ENCODE measurements at regions not wholly inside any gene's neighbourhood (a gene's known extent, or its start where the extent isn't known, plus 50 kb on each side); places are given as distances from the start of the nearest gene placed in this dataset.

DNA sequence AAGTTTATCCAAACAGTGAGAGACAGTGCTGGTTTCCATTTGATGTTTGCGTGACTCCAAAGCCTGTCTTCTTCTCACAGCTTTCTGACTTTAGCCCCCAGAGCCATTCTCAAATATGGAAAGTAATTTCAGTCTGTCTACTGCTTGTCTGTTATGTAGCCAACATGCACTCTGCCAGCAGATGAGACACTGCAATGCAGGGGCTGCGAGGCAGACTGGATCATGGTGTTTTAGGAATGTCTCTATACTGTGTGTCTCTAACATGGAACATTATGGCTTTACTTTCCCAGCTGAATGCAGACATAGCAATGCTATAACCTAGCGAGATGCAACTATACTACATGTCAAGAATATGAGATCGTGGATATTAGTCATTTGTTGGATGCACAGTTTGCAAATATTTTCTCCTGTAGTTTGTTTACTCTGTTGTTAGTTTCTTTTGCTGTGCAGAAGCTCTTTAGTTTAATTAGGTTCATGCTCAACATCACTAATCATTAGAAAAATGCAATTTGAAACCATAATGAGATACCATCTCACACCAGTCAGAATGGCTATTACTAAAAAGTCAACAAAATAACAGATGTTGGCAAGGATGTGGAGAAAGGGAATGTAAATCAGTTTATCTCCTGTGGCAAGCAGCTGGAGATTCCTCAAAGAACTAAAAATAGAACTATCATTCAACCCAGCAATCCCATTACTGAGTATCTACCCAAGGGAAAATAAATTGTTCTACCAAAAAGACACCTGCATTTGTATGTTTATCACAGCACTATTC, 235.8 kb upstream of the TMTC1 start:
- 60% methylated on average over 1 of the region's 4 CpGs; no CpG with 5 or more reads in 1 of the 2 experiments for WGBS, 2 experiments (ENCODE audit: extremely low coverage in 2 of 2, insufficient read length in 1 of 2)
- no peak overlapping the region for H2AK9ac ChIP-seq (replicated peaks; ENCODE audit: low read depth, low read length, poor library complexity)
- CTCF ChIA-PET: interaction anchor here (1.2 kb wide), 1 partner anchor 8 kb away, joined by 3 read pairs; no protein-coding TSS in a partner anchor
- H3K9me1 ChIP-seq (ENCODE audit: insufficient read depth, low read length): no peaks in the 10 kb centered on the region
- H2AK5ac ChIP-seq (ENCODE audit: low read depth, low read length): no peak overlapping the region
- H3K18ac ChIP-seq (ENCODE audit: low read depth, low read length): no peak overlapping the region
- no peak overlapping the region for H3K23ac ChIP-seq (ENCODE audit: low read depth, low read length)
- H3K4ac ChIP-seq (ENCODE audit: low read depth, low read length): no peak overlapping the region
- DNase-seq: peak; percentile 13
- H2AFZ ChIP-seq (replicated peaks; ENCODE audit: low read length, poor library complexity): no peak overlapping the region
- H2BK15ac ChIP-seq (ENCODE audit: low read depth, low read length): no peak overlapping the region
- dilution Hi-C loops (cut with HindIII; ENCODE audit: low sequenced_read_pairs, unreplicated experiment): no loop called here
- peaks cover 2% of the 10 kb centered on the region for H3K4me1 ChIP-seq (ENCODE audit: control insufficient read depth, insufficient read depth, low read length)
- H3K56ac ChIP-seq (ENCODE audit: extremely low read depth, insufficient read depth, low read length): no peak overlapping the region
- H4K20me1 ChIP-seq (ENCODE audit: insufficient read depth, low read length): no peaks in the 10 kb centered on the region
- in situ Hi-C loops (cut with MboI; ENCODE audit: low sequenced_read_pairs): no loop called here
- intact Hi-C loops (cut with micrococcal nuclease): loop anchor here (10.0 kb wide), 1 partner anchor 785 kb away; no protein-coding TSS in a partner anchor
- no peak overlapping the region for H4K91ac ChIP-seq (ENCODE audit: insufficient read depth, low read depth, low read length)
- H3K9ac ChIP-seq (ENCODE audit: low read depth, low read length): no peak overlapping the region
- no peaks in the 10 kb centered on the region for H3K79me1 ChIP-seq (ENCODE audit: low read depth in 1 of 2, low read length in 2 of 2)
- H2BK5ac ChIP-seq (ENCODE audit: low read depth, low read length, poor library complexity, severe bottlenecking): no peak overlapping the region
- H3K4me3 ChIP-seq (ENCODE audit: insufficient read depth, low read depth, low read length): no peak overlapping the region
- TF ChIP-seq CHD1 (IDR thresholded peaks at IDR 0.05; ENCODE audit: low read depth, low read length) (no peak), MAFK (IDR thresholded peaks at IDR 0.05; ENCODE audit: low read depth, low read length) (no peak), RAD21 (IDR thresholded peaks at IDR 0.05; ENCODE audit: low read length) (no peak), ELK1 (IDR thresholded peaks at IDR 0.05; ENCODE audit: borderline replicate concordance, low read depth, low read length) (no peak), SMC3 (IDR thresholded peaks at IDR 0.05; ENCODE audit: low read depth, low read length) (no peak), RCOR1 (IDR thresholded peaks at IDR 0.05; ENCODE audit: insufficient replicate concordance, low read length) (no peak), MAZ (IDR thresholded peaks at IDR 0.05; ENCODE audit: borderline replicate concordance, low read depth, low read length) (no peak), BHLHE40 (IDR thresholded peaks at IDR 0.05; ENCODE audit: low read depth, low read length) (no peak), NFE2L2 (IDR thresholded peaks at IDR 0.05; ENCODE audit: low read depth, low read length) (no peak), POLR2A (IDR thresholded peaks at IDR 0.05; ENCODE audit: low read depth, low read length) (no peak), CEBPB (IDR thresholded peaks at IDR 0.05; ENCODE audit: low read depth, low read length) (no peak), FOS (IDR thresholded peaks at IDR 0.05; ENCODE audit: low read depth, low read length) (no peak), CTCF (conservative IDR thresholded peaks at IDR 0.05; ENCODE audit: low read depth, low read length) (no peak)
- TF ChIP-seq, protein P1, sequence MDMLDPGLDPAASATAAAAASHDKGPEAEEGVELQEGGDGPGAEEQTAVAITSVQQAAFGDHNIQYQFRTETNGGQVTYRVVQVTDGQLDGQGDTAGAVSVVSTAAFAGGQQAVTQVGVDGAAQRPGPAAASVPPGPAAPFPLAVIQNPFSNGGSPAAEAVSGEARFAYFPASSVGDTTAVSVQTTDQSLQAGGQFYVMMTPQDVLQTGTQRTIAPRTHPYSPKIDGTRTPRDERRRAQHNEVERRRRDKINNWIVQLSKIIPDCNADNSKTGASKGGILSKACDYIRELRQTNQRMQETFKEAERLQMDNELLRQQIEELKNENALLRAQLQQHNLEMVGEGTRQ (IDR thresholded peaks at IDR 0.05; ENCODE audit: low read depth, low read length): no peak
- no TSS peak for BruUV-seq (replicated peaks)
- H4K5ac ChIP-seq (ENCODE audit: low read depth, low read length): no peak overlapping the region
- H3K9me3 ChIP-seq (ENCODE audit: control insufficient read depth, insufficient read depth, low read length): no peaks in the 10 kb centered on the region
- no peaks in the 10 kb centered on the region for H3K27me3 ChIP-seq (ENCODE audit: control insufficient read depth, insufficient read depth, low read length)
- no peak overlapping the region for H3K14ac ChIP-seq (replicated peaks; ENCODE audit: low read depth, low read length)
- POLR2A ChIA-PET (ENCODE audit: unreplicated experiment): no interaction called here
- no peak overlapping the region for H2BK20ac ChIP-seq (ENCODE audit: low read depth, low read length)
- peak overlapping the region; percentile 64 for H3K4me2 ChIP-seq (ENCODE audit: low read depth, low read length)
- no peak overlapping the region for H4K8ac ChIP-seq (ENCODE audit: low read depth in 2 of 2, low read length in 2 of 2)
- peak; percentile 45; the same call in 1 of the 2 replicates for ATAC-seq (ENCODE audit: low read depth)
- H3K27ac ChIP-seq (ENCODE audit: insufficient read depth, low read length): no peak overlapping the region
- no peaks in the 10 kb centered on the region for H3K36me3 ChIP-seq (ENCODE audit: control insufficient read depth, insufficient read depth, low read length)
- no peak overlapping the region for H2BK120ac ChIP-seq (ENCODE audit: low read depth, low read length)
